ENCODE measurements at regions not wholly inside any gene's neighbourhood (a gene's known extent, or its start where the extent isn't known, plus 50 kb on each side); places are given as distances from the start of the nearest gene placed in this dataset.

DNA sequence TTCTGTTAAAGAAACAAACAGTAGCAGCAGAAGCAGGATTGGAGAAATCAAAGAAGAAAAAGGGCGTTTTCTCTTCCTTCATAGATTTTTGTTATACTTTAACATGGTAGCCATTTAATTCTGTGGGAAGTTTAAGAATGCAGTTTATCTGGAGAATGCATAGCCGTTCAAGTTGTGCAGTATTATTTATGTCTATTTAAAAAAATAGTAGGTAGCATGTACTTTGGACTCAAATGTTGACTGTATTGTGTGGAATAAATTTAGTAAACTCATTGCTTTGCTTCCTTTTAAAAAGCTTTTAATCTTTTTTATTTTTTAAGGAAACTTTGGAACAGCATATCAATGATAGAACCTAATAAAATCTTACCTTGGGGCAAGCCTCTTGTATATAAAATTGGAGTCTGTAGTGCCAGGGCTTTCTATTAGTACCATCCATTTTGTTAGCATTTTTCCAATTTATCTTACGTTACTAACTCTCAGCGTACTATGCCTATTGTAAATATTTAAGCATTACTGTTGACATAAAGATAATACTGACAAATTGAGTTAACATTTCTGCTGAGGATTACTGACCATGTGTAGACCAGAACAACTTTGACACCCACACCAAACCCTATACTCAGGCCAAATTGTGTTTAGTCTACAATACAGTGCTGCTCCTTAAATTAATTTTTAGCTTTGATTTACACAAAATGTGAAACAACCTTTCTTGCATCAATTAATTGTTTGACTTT lies 291.1 kb downstream of the NNT start:
- no peak overlapping the region for H3K4me3 ChIP-seq (ENCODE audit: control insufficient read depth, low read depth, low read length)
- DNase-seq (ENCODE audit: low read depth) = no peak
- TF ChIP-seq, protein P1, sequence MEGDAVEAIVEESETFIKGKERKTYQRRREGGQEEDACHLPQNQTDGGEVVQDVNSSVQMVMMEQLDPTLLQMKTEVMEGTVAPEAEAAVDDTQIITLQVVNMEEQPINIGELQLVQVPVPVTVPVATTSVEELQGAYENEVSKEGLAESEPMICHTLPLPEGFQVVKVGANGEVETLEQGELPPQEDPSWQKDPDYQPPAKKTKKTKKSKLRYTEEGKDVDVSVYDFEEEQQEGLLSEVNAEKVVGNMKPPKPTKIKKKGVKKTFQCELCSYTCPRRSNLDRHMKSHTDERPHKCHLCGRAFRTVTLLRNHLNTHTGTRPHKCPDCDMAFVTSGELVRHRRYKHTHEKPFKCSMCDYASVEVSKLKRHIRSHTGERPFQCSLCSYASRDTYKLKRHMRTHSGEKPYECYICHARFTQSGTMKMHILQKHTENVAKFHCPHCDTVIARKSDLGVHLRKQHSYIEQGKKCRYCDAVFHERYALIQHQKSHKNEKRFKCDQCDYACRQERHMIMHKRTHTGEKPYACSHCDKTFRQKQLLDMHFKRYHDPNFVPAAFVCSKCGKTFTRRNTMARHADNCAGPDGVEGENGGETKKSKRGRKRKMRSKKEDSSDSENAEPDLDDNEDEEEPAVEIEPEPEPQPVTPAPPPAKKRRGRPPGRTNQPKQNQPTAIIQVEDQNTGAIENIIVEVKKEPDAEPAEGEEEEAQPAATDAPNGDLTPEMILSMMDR (IDR thresholded peaks at IDR 0.05; ENCODE audit: control insufficient read depth, insufficient read depth, low read depth, low read length, missing control alignments) = no peak

DNA sequence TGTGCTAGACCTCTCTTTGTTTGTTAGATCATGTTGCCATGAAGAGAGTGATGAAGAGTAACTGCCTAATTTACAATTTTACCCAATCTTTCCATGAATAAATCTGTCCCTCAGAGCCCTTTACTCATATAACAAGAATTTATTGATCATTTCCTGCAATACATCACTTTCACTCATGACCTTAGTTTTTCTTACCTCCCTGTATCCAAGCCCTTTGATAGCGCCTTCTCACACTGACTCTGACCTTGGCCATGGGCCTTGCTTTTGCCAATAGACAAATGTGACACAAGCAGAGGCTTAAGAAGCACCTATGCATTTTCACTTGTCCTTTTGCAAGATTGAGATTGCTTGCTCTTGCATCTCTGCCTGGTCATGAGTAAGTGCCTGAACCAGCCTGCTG lies 288.1 kb downstream of the NNT start:
- TF ChIP-seq, protein P1 (IDR thresholded peaks at IDR 0.05; ENCODE audit: control insufficient read depth, insufficient read depth, low read depth, low read length, missing control alignments) = no peak
- DNase-seq (ENCODE audit: low read depth) = no peak
- H3K4me3 ChIP-seq (ENCODE audit: control insufficient read depth, low read depth, low read length) = no peak overlapping the region

DNA sequence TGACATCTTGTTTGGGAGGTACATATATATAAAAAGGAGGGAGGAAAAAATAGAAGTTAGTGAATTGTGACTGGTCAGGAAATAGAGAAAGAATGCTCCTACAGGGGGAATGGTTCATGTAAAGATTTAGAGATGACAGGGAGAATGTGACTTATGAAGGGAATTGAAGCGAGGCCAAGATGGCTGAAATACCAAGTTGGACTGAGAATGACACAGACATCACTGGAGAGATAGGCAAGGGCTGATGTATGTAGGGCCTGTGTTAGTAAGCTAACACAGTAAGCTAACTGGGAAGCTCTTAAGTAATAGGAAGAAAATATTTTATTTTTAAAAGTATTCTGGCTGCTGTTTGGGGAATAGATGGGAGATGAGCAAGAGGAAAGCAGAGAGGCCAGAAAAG lies 286.3 kb downstream of the NNT start:
- no peak overlapping the region for H3K4me3 ChIP-seq (ENCODE audit: control insufficient read depth, low read depth, low read length)
- TF ChIP-seq, protein P1 (IDR thresholded peaks at IDR 0.05; ENCODE audit: control insufficient read depth, insufficient read depth, low read depth, low read length, missing control alignments) = no peak
- no peak for DNase-seq (ENCODE audit: low read depth)

DNA sequence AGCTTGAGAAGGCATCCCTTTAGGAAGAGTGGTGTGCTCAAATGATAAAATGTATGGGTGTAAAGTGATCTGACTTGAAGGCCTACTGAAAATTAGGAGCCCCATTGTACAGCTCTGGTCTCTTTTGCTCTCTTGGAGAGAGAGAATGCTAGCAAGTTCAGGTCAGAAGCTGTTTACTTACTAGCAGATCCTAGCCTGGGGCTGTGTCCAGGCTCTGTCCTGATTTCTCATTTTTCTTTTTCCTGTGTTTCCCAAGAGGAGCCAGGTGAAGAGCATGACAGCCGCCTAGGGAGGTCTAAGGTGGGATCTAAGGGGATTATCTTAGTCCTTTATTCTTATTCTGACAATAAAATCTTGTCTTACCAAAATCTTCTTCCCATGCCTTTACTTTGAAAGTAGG lies 272.8 kb downstream of the NNT start:
- no peak overlapping the region for H3K4me3 ChIP-seq (ENCODE audit: control insufficient read depth, low read depth, low read length)
- TF ChIP-seq, protein P1 (IDR thresholded peaks at IDR 0.05; ENCODE audit: control insufficient read depth, insufficient read depth, low read depth, low read length, missing control alignments) = no peak
- DNase-seq (ENCODE audit: low read depth) = no peak

DNA sequence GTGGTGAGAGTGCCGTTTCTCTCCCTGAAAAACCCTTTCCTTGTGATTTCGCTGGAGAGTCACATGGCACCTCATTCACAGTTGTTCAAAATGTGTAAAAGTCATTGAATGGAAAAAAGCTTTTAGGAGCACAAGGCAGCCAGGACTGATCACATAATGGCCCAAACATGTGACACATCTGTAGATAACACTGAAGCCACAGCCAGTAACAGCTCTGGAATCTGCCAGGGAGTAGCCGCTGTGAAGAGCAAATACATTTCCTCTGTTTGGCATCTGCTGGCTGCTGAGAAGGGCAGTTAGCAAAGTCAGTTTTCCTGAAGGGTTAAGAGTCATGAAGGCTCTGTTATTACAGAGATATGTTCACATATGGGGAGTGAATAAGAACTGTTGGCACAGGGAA lies 271.8 kb downstream of the NNT start:
- TF ChIP-seq, protein P1 (IDR thresholded peaks at IDR 0.05; ENCODE audit: control insufficient read depth, insufficient read depth, low read depth, low read length, missing control alignments) = no peak
- DNase-seq (ENCODE audit: low read depth) = no peak
- no peak overlapping the region for H3K4me3 ChIP-seq (ENCODE audit: control insufficient read depth, low read depth, low read length)

DNA sequence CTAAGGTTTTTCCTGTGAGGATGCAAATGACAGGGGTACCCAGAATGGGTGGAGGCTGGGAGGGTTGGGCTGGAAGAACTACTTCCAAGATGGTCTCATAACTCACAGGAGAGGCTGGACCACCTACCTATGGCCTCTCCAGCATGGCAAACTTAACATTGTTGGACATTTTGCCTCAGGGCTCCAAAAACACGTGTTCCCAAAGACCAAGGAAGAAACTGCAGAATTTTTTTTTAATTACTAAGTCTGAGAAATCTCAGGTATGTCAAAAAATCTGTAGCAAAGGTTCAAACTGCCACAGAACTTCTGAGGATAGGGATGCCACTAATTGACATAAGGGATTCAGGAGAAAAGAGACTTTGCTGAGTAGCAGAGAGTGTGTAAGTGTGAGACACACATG lies 270.8 kb downstream of the NNT start:
- TF ChIP-seq, protein P1 (IDR thresholded peaks at IDR 0.05; ENCODE audit: control insufficient read depth, insufficient read depth, low read depth, low read length, missing control alignments) = no peak
- no peak for DNase-seq (ENCODE audit: low read depth)

More for the DNA sequence above, 270.8 kb downstream of the NNT start:
- no peak overlapping the region for H3K4me3 ChIP-seq (ENCODE audit: control insufficient read depth, low read depth, low read length)

Measured in AG09309 (cell line).